GM12873 (cell line): ENCODE measurements at regions not wholly inside any gene's neighbourhood (a gene's known extent, or its start where the extent isn't known, plus 50 kb on each side); places are given as distances from the start of the nearest gene placed in this dataset.

Experiments
- TF ChIP-seq, protein P1 (sequence below): IDR thresholded peaks from 2 replicates; pipeline ENCODE4 v1.5.1; 2012; ENCODE audit warnings: low read depth, mild to moderate bottlenecking, moderate library complexity, low read length, control low read depth; ENCODE audit not compliant: insufficient read depth; ENCODE audit errors: missing control alignments

DNA sequence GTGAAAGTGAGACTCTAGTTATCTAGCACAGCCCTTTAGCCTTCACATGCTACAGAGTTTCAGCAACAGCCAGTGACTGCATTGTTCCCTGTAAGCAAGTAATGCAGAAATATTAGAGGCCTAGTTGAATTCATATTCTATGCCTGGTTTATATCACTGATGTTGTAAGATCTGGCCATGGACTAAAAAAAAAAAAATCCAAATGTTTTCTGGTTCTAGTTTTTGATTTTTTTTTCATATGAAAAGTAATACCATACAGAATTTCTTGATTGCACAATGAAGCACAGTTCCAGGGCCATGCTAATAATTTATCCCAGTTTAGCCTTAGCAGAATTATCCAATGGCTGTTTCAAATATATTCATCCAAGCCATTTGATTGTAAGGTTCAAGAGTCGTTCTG lies 341.5 kb upstream of the DDHD1 start:
- TF ChIP-seq, protein P1, sequence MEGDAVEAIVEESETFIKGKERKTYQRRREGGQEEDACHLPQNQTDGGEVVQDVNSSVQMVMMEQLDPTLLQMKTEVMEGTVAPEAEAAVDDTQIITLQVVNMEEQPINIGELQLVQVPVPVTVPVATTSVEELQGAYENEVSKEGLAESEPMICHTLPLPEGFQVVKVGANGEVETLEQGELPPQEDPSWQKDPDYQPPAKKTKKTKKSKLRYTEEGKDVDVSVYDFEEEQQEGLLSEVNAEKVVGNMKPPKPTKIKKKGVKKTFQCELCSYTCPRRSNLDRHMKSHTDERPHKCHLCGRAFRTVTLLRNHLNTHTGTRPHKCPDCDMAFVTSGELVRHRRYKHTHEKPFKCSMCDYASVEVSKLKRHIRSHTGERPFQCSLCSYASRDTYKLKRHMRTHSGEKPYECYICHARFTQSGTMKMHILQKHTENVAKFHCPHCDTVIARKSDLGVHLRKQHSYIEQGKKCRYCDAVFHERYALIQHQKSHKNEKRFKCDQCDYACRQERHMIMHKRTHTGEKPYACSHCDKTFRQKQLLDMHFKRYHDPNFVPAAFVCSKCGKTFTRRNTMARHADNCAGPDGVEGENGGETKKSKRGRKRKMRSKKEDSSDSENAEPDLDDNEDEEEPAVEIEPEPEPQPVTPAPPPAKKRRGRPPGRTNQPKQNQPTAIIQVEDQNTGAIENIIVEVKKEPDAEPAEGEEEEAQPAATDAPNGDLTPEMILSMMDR, result no peak

DNA sequence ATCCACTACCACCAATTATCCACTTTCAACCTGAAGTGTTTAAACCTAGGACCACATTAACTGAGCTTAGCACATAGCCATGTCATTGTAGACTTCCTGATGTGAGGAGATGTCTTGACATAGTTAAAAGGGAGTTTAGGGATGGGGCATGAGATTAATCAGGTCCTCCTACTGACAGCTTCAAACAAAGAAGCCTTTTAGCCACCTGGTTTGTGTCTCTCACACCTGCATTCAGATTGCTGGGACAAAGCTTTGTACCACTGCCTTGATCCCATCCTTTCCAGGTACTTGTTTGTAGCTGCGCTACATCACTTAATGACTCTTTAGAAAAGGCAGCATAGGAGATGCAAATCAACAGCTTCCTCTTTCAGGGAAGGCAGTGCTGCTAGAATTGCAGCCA lies 340.7 kb upstream of the DDHD1 start:
- TF ChIP-seq, protein P1, result no peak

- TF ChIP-seq, protein P1, result no peak
Measured at GRCh38 chr14:53493320-53493719, 340.2 kb upstream of the DDHD1 start.

- TF ChIP-seq, protein P1, result no peak
Measured at GRCh38 chr14:53491884-53492277, 338.8 kb upstream of the DDHD1 start.

- TF ChIP-seq, protein P1, result no peak
Measured at GRCh38 chr14:53491256-53491883, 338.2 kb upstream of the DDHD1 start.

- TF ChIP-seq, protein P1, result no peak
Measured at GRCh38 chr14:53478174-53478573, 325.1 kb upstream of the DDHD1 start.

- TF ChIP-seq, protein P1, result no peak
Measured at GRCh38 chr14:53473480-53473879, 320.4 kb upstream of the DDHD1 start.
